ENCODE measurements at regions not wholly inside any gene's neighbourhood (a gene's known extent, or its start where the extent isn't known, plus 50 kb on each side); places are given as distances from the start of the nearest gene placed in this dataset.
"Not testable (repeated sequence)": the region's sequence is repeated elsewhere in the genome, so short reads cannot be mapped to it uniquely, and the experiment has no call there.

DNA sequence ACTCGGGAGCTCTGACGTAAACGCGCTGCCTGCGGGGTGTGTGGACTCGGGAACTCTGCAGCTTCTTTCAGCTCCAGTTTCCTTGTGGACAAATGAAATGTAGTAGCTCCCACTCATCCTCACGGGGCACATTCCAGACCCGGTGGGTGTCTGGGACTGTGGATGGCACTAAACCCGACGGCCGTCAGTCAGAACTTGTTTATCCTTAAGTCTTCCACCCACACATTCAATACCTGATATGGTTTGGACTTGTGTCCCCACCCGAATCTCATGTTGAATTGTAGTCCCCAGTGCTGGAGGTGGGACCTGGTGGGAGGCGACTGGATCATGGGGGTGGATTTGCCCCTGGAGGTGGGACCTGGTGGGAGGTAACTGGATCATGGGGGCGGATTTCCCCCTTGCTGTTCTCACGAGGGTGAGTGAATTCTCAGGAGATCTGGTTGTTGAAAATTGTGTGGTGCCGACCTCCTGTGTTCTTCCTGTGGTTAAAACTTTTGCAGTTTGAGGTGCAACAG lies 81.2 kb upstream of the SNTG2 start:
- Histone ChIP-seq H3K14ac (ENCODE audit: low read length in 2 of 2) (no peak overlapping the region), H3K18ac (ENCODE audit: low read depth in 1 of 2, low read length in 2 of 2) (no peak overlapping the region), H2BK120ac (ENCODE audit: low read depth, low read length) (no peak overlapping the region), H3K4me2 (ENCODE audit: low read length, poor library complexity, severe bottlenecking) (no peak overlapping the region), H2BK15ac (ENCODE audit: low read depth, poor library complexity, severe bottlenecking) (no peak overlapping the region), H3K4ac (ENCODE audit: low read depth in 1 of 2, low read length in 2 of 2) (no peak overlapping the region), H3K23ac (ENCODE audit: low read length in 2 of 2) (no peak overlapping the region), H4K91ac (ENCODE audit: low read length) (no peak overlapping the region), H4K8ac (ENCODE audit: low read length) (no peak overlapping the region), H3K4me3 (ENCODE audit: insufficient read depth in 1 of 2, low read depth in 1 of 2, low read length in 2 of 2) (no peak overlapping the region), H2AFZ (ENCODE audit: low read depth, low read length) (no peak overlapping the region), H2AK5ac (ENCODE audit: low read length, severe bottlenecking) (no peak overlapping the region), H3K9me3 (ENCODE audit: control insufficient read depth, low read length) (no peaks in the 10 kb centered on the region), H2BK12ac (ENCODE audit: low read length in 2 of 2) (no peak overlapping the region), H3K36me3 (ENCODE audit: control insufficient read depth in 1 of 2, insufficient read depth in 2 of 2, low read depth in 1 of 2, low read length in 2 of 2) (no peaks in the 10 kb centered on the region), H2BK5ac (ENCODE audit: low read depth, low read length, poor library complexity, severe bottlenecking) (no peak overlapping the region), H3K27me3 (ENCODE audit: control insufficient read depth in 1 of 2, insufficient read depth in 1 of 2, low read length in 2 of 2) (peaks cover 0 to 74% of the 10 kb centered on the region in 2 experiments), H3K27ac (ENCODE audit: low read length, poor library complexity, severe bottlenecking) (no peak overlapping the region), H3K79me1 (replicated peaks; ENCODE audit: low read length, poor library complexity, severe bottlenecking) (no peaks in the 10 kb centered on the region), H3K4me1 (ENCODE audit: control insufficient read depth, insufficient read depth, low read depth, low read length) (peaks cover 2% of the 10 kb centered on the region), H3K9ac (ENCODE audit: low read length) (no peak overlapping the region)
- DNase-seq = no peak
- 87% methylated on average over 13 of the region's 16 CpGs for WGBS

DNA sequence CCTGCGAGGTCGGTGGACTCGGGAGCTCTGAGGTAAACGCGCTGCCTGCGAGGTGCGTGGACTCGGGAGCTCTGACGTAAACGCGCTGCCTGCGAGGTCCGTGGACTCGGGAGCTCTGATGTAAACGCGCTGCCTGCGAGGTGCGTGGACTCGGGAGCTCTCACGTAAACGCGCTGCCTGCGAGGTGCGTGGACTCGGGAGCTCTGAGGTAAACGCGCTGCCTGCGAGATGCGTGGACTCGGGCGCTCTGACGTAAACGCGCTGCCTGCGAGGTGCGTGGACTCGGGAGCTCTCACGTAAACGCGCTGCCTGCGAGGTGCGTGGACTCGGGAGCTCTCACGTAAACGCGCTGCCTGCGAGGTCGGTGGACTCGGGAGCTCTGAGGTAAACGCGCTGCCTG lies 81.8 kb upstream of the SNTG2 start:
- H3K18ac ChIP-seq (ENCODE audit: low read depth in 1 of 2, low read length in 2 of 2); H2BK15ac ChIP-seq (ENCODE audit: low read depth, poor library complexity, severe bottlenecking); H3K23ac ChIP-seq (ENCODE audit: low read length in 2 of 2); H3K4ac ChIP-seq (ENCODE audit: low read depth in 1 of 2, low read length in 2 of 2); H3K9ac ChIP-seq (ENCODE audit: low read length); H4K8ac ChIP-seq (ENCODE audit: low read length); H3K9me3 ChIP-seq (ENCODE audit: control insufficient read depth, low read length); H3K79me1 ChIP-seq (replicated peaks; ENCODE audit: low read length, poor library complexity, severe bottlenecking); H2BK12ac ChIP-seq (ENCODE audit: low read length in 2 of 2); DNase-seq; H3K14ac ChIP-seq (ENCODE audit: low read length in 2 of 2); H3K36me3 ChIP-seq (ENCODE audit: control insufficient read depth in 1 of 2, insufficient read depth in 2 of 2, low read depth in 1 of 2, low read length in 2 of 2); H2AK5ac ChIP-seq (ENCODE audit: low read length, severe bottlenecking); H3K4me3 ChIP-seq (ENCODE audit: insufficient read depth in 1 of 2, low read depth in 1 of 2, low read length in 2 of 2); H3K4me1 ChIP-seq (ENCODE audit: control insufficient read depth, insufficient read depth, low read depth, low read length); H3K4me2 ChIP-seq (ENCODE audit: low read length, poor library complexity, severe bottlenecking); H2BK120ac ChIP-seq (ENCODE audit: low read depth, low read length); H2BK5ac ChIP-seq (ENCODE audit: low read depth, low read length, poor library complexity, severe bottlenecking); H2AFZ ChIP-seq (ENCODE audit: low read depth, low read length); H4K91ac ChIP-seq (ENCODE audit: low read length); H3K27ac ChIP-seq (ENCODE audit: low read length, poor library complexity, severe bottlenecking): not testable (repeated sequence)
- WGBS = 98% methylated on average over 43 of the region's 51 CpGs
- peaks cover 0 to 68% of the 10 kb centered on the region in 2 experiments for H3K27me3 ChIP-seq (ENCODE audit: control insufficient read depth in 1 of 2, insufficient read depth in 1 of 2, low read length in 2 of 2)

DNA sequence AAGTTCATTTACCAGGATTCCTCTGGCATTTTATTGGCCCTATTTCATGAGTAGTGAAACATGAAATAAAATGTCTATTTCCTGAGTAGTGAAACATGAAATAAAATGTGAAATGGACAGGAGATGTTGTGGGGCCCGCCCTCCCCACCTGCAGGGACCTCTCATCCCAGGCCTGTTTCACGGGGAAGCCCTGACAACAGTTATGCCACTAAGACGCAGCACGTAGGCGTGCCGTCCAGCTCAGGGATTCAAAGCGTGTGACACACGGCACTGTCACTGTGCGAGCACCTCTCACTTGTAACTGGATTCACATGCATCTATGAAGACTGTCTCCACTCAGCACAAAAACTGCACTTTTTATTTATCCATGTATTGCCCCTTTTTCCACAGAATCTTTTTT lies 83.4 kb upstream of the SNTG2 start:
- H3K14ac ChIP-seq (ENCODE audit: low read length in 2 of 2) = no peak overlapping the region
- H3K18ac ChIP-seq (ENCODE audit: low read depth in 1 of 2, low read length in 2 of 2) = no peak overlapping the region
- H4K91ac ChIP-seq (ENCODE audit: low read length) = no peak overlapping the region
- no peak overlapping the region for H2AFZ ChIP-seq (ENCODE audit: low read depth, low read length)
- no peak overlapping the region for H4K8ac ChIP-seq (ENCODE audit: low read length)
- no peak overlapping the region for H3K4me2 ChIP-seq (ENCODE audit: low read length, poor library complexity, severe bottlenecking)
- H2BK15ac ChIP-seq (ENCODE audit: low read depth, poor library complexity, severe bottlenecking) = no peak overlapping the region
- H3K9me3 ChIP-seq (ENCODE audit: control insufficient read depth, low read length) = no peaks in the 10 kb centered on the region
- DNase-seq = no peak
- H3K4ac ChIP-seq (ENCODE audit: low read depth in 1 of 2, low read length in 2 of 2) = no peak overlapping the region
- no peak overlapping the region for H2BK5ac ChIP-seq (ENCODE audit: low read depth, low read length, poor library complexity, severe bottlenecking)
- no peaks in the 10 kb centered on the region for H3K36me3 ChIP-seq (ENCODE audit: control insufficient read depth in 1 of 2, insufficient read depth in 2 of 2, low read depth in 1 of 2, low read length in 2 of 2)
- H2AK5ac ChIP-seq (ENCODE audit: low read length, severe bottlenecking) = no peak overlapping the region
- no peaks in the 10 kb centered on the region for H3K79me1 ChIP-seq (replicated peaks; ENCODE audit: low read length, poor library complexity, severe bottlenecking)
- H3K9ac ChIP-seq (ENCODE audit: low read length) = no peak overlapping the region
- WGBS = 83% methylated on average over 9 of the region's 9 CpGs
- H3K27me3 ChIP-seq (ENCODE audit: control insufficient read depth in 1 of 2, insufficient read depth in 1 of 2, low read length in 2 of 2) = peaks cover 1 to 73% of the 10 kb centered on the region in 2 experiments
- no peak overlapping the region for H3K27ac ChIP-seq (ENCODE audit: low read length, poor library complexity, severe bottlenecking)
- H3K4me1 ChIP-seq (ENCODE audit: control insufficient read depth, insufficient read depth, low read depth, low read length) = peaks cover 2% of the 10 kb centered on the region
- H2BK12ac ChIP-seq (ENCODE audit: low read length in 2 of 2) = no peak overlapping the region
- no peak overlapping the region for H2BK120ac ChIP-seq (ENCODE audit: low read depth, low read length)
- H3K4me3 ChIP-seq (ENCODE audit: insufficient read depth in 1 of 2, low read depth in 1 of 2, low read length in 2 of 2) = no peak overlapping the region
- H3K23ac ChIP-seq (ENCODE audit: low read length in 2 of 2) = no peak overlapping the region

GRCh38 chr2:866887-867286 lies 83.8 kb upstream of the SNTG2 start:
- H2BK12ac ChIP-seq (ENCODE audit: low read length in 2 of 2) = no peak overlapping the region
- H2BK15ac ChIP-seq (ENCODE audit: low read depth, poor library complexity, severe bottlenecking) = no peak overlapping the region
- H3K4me1 ChIP-seq (ENCODE audit: control insufficient read depth, insufficient read depth, low read depth, low read length) = no peaks in the 10 kb centered on the region
- 35% methylated on average over 6 of the region's 6 CpGs for WGBS
- no peak overlapping the region for H4K8ac ChIP-seq (ENCODE audit: low read length)
- no peak overlapping the region for H3K4me2 ChIP-seq (ENCODE audit: low read length, poor library complexity, severe bottlenecking)
- no peak overlapping the region for H3K18ac ChIP-seq (ENCODE audit: low read depth in 1 of 2, low read length in 2 of 2)
- H3K9me3 ChIP-seq (ENCODE audit: control insufficient read depth, low read length) = no peaks in the 10 kb centered on the region
- no peak overlapping the region for H3K9ac ChIP-seq (ENCODE audit: low read length)
- H3K36me3 ChIP-seq (ENCODE audit: control insufficient read depth in 1 of 2, insufficient read depth in 2 of 2, low read depth in 1 of 2, low read length in 2 of 2) = no peaks in the 10 kb centered on the region
- H2BK5ac ChIP-seq (ENCODE audit: low read depth, low read length, poor library complexity, severe bottlenecking) = no peak overlapping the region
- no peaks in the 10 kb centered on the region for H3K79me1 ChIP-seq (replicated peaks; ENCODE audit: low read length, poor library complexity, severe bottlenecking)
- no peak overlapping the region for H4K91ac ChIP-seq (ENCODE audit: low read length)
- no peak overlapping the region for H3K23ac ChIP-seq (ENCODE audit: low read length in 2 of 2)
- H2AFZ ChIP-seq (ENCODE audit: low read depth, low read length) = no peak overlapping the region
- H2AK5ac ChIP-seq (ENCODE audit: low read length, severe bottlenecking) = no peak overlapping the region
- H3K27ac ChIP-seq (ENCODE audit: low read length, poor library complexity, severe bottlenecking) = no peak overlapping the region
- no peak for DNase-seq
- no peak overlapping the region for H2BK120ac ChIP-seq (ENCODE audit: low read depth, low read length)
- no peak overlapping the region for H3K14ac ChIP-seq (ENCODE audit: low read length in 2 of 2)
- no peak overlapping the region for H3K4ac ChIP-seq (ENCODE audit: low read depth in 1 of 2, low read length in 2 of 2)
- peaks cover 4 to 76% of the 10 kb centered on the region in 2 experiments for H3K27me3 ChIP-seq (ENCODE audit: control insufficient read depth in 1 of 2, insufficient read depth in 1 of 2, low read length in 2 of 2)
- no peak overlapping the region for H3K4me3 ChIP-seq (ENCODE audit: insufficient read depth in 1 of 2, low read depth in 1 of 2, low read length in 2 of 2)

All from mesenchymal stem cell (in vitro differentiated cells and primary cell).